GM12873 (cell line): ENCODE measurements at regions not wholly inside any gene's neighbourhood (a gene's known extent, or its start where the extent isn't known, plus 50 kb on each side); places are given as distances from the start of the nearest gene placed in this dataset.

Experiments used
- CTCF ChIP-seq: IDR thresholded peaks from 2 replicates; pipeline ENCODE4 v1.5.1; 2012; ENCODE audit warnings: low read depth, mild to moderate bottlenecking, moderate library complexity, low read length, control low read depth; ENCODE audit not compliant: insufficient read depth; ENCODE audit errors: missing control alignments

GRCh38 chr6:168877821-168878282, 375.8 kb downstream of the THBS2 start:
- TF ChIP-seq CTCF, result no peak

GRCh38 chr6:168876956-168877355, 376.7 kb downstream of the THBS2 start:
- no peak for TF ChIP-seq CTCF

GRCh38 chr6:168875811-168876576, 377.7 kb downstream of the THBS2 start:
- TF ChIP-seq CTCF, result no peak

- TF ChIP-seq CTCF, result no peak
Observed at GRCh38 chr6:168874637-168875036, 379.0 kb downstream of the THBS2 start.

- no peak for TF ChIP-seq CTCF
Observed at GRCh38 chr6:168873278-168874190, 380.1 kb downstream of the THBS2 start.

GRCh38 chr6:168871642-168872315, 381.9 kb downstream of the THBS2 start:
- TF ChIP-seq CTCF, result no peak

GRCh38 chr6:168870982-168871381, 382.7 kb downstream of the THBS2 start:
- no peak for TF ChIP-seq CTCF
